ENCODE measurements at regions not wholly inside any gene's neighbourhood (a gene's known extent, or its start where the extent isn't known, plus 50 kb on each side); places are given as distances from the start of the nearest gene placed in this dataset.

- no peak for TF ChIP-seq EZH2 (IDR thresholded peaks at IDR 0.05; ENCODE audit: insufficient read depth, poor library complexity, severe bottlenecking)
- no peak for TF ChIP-seq EZH2phosphoT487 (IDR thresholded peaks at IDR 0.05; ENCODE audit: insufficient read depth, low read depth)
Measured at GRCh38 chr21:27149034-27149433, 182.1 kb upstream of the ADAMTS5 start.

All from GM23248 (cell line).